ENCODE measurements at regions not wholly inside any gene's neighbourhood (a gene's known extent, or its start where the extent isn't known, plus 50 kb on each side); places are given as distances from the start of the nearest gene placed in this dataset.

GRCh38 chr21:28447462-28447861 lies 545.2 kb downstream of the LTN1 start:
- no peaks in the 10 kb centered on the region for H3K79me2 ChIP-seq (ENCODE audit: control insufficient read depth, insufficient read depth, low read length)
- no CpG with 5 or more reads among the region's 1 CpG for WGBS (ENCODE audit: insufficient coverage)
- no peak for ATAC-seq (ENCODE audit: low read depth)
- H3K4me2 ChIP-seq (replicated peaks; ENCODE audit: low read depth, low read length, poor library complexity, severe bottlenecking) = no peak overlapping the region
- no peak overlapping the region for H3K9ac ChIP-seq (ENCODE audit: low read length)
- intact Hi-C loops (cut with micrococcal nuclease) = no loop called here
- no peaks in the 10 kb centered on the region for H3K4me1 Mint-ChIP-seq
- no peak overlapping the region for H3K4me3 ChIP-seq (ENCODE audit: control extremely low read depth in 1 of 5, extremely low read depth in 1 of 5, insufficient read depth in 1 of 5, low read depth in 2 of 5, low read length in 4 of 5)
- no peaks in the 10 kb centered on the region for H4K20me1 ChIP-seq (ENCODE audit: control insufficient read depth, insufficient read depth, low read length, poor library complexity, severe bottlenecking)
- H3K27me3 Mint-ChIP-seq = no peaks in the 10 kb centered on the region
- TF ChIP-seq EZH2 (IDR thresholded peaks at IDR 0.05; ENCODE audit: borderline replicate concordance, insufficient read depth, low read depth, low read length, poor library complexity, severe bottlenecking) (no peak), CTCF (IDR thresholded peaks at IDR 0.05) (no peak)
- no peak for DNase-seq
- H3K9me3 Mint-ChIP-seq (ENCODE audit: insufficient read depth) = peaks cover 8% of the 10 kb centered on the region
- no peaks in the 10 kb centered on the region for H3K36me3 ChIP-seq (replicated peaks in 1 of 2; ENCODE audit: control extremely low read depth in 1 of 2, control insufficient read depth in 1 of 2, extremely low read depth in 1 of 2, insufficient read depth in 2 of 2, low read length in 1 of 2)
- no peaks in the 10 kb centered on the region for H3K4me1 ChIP-seq (ENCODE audit: control insufficient read depth in 2 of 2, insufficient read depth in 2 of 2, low read length in 2 of 2)
- no peak overlapping the region for H3K4me3 Mint-ChIP-seq
- no peaks in the 10 kb centered on the region for H3K27me3 ChIP-seq (replicated peaks in 1 of 4; ENCODE audit: control extremely low read depth in 1 of 4, control insufficient read depth in 3 of 4, insufficient read depth in 4 of 4, low read length in 3 of 4)
- ChIA-PET CTCF (no interaction called here), POLR2A (no interaction called here)
- H2AFZ ChIP-seq (ENCODE audit: insufficient read depth, low read depth, low read length, poor library complexity, severe bottlenecking) = no peak overlapping the region
- no peak overlapping the region for H3K27ac ChIP-seq (ENCODE audit: low read length in 2 of 2)
- H3K27ac Mint-ChIP-seq = no peak overlapping the region
- peaks cover 0 to 3% (median 0%) of the 10 kb centered on the region in 3 donors for H3K9me3 ChIP-seq (ENCODE audit: control extremely low read depth in 1 of 3, control insufficient read depth in 2 of 3, insufficient read depth in 1 of 3, low read length in 2 of 3)

GRCh38 chr21:28445141-28445830 lies 547.4 kb downstream of the LTN1 start:
- H3K79me2 ChIP-seq (ENCODE audit: control insufficient read depth, insufficient read depth, low read length) = no peaks in the 10 kb centered on the region
- no peak overlapping the region for H3K27ac Mint-ChIP-seq
- H3K4me2 ChIP-seq (replicated peaks; ENCODE audit: low read depth, low read length, poor library complexity, severe bottlenecking) = no peak overlapping the region
- no peak for ATAC-seq (ENCODE audit: low read depth)
- H3K36me3 ChIP-seq (replicated peaks in 1 of 2; ENCODE audit: control extremely low read depth in 1 of 2, control insufficient read depth in 1 of 2, extremely low read depth in 1 of 2, insufficient read depth in 2 of 2, low read length in 1 of 2) = no peaks in the 10 kb centered on the region
- H3K4me1 ChIP-seq (ENCODE audit: control insufficient read depth in 2 of 2, insufficient read depth in 2 of 2, low read length in 2 of 2) = no peaks in the 10 kb centered on the region
- H2AFZ ChIP-seq (ENCODE audit: insufficient read depth, low read depth, low read length, poor library complexity, severe bottlenecking) = no peak overlapping the region
- no peak for DNase-seq
- no peaks in the 10 kb centered on the region for H3K27me3 Mint-ChIP-seq
- H3K4me1 Mint-ChIP-seq = no peaks in the 10 kb centered on the region
- no CpG with 5 or more reads among the region's 3 CpGs for WGBS (ENCODE audit: insufficient coverage)
- ChIA-PET POLR2A (no interaction called here), CTCF (no interaction called here)
- no peaks in the 10 kb centered on the region for H3K27me3 ChIP-seq (replicated peaks in 1 of 4; ENCODE audit: control extremely low read depth in 1 of 4, control insufficient read depth in 3 of 4, insufficient read depth in 4 of 4, low read length in 3 of 4)
- H3K9me3 ChIP-seq (ENCODE audit: control extremely low read depth in 1 of 3, control insufficient read depth in 2 of 3, insufficient read depth in 1 of 3, low read length in 2 of 3) = peaks cover 0 to 3% (median 0%) of the 10 kb centered on the region in 3 donors
- H3K4me3 ChIP-seq (ENCODE audit: control extremely low read depth in 1 of 5, extremely low read depth in 1 of 5, insufficient read depth in 1 of 5, low read depth in 2 of 5, low read length in 4 of 5) = no peak overlapping the region
- TF ChIP-seq EZH2 (IDR thresholded peaks at IDR 0.05; ENCODE audit: borderline replicate concordance, insufficient read depth, low read depth, low read length, poor library complexity, severe bottlenecking) = no peak
- TF ChIP-seq CTCF (IDR thresholded peaks at IDR 0.05) = no peak
- no peak overlapping the region for H3K4me3 Mint-ChIP-seq
- intact Hi-C loops (cut with micrococcal nuclease) = no loop called here
- H3K9ac ChIP-seq (ENCODE audit: low read length) = no peak overlapping the region
- H3K27ac ChIP-seq (ENCODE audit: low read length in 2 of 2) = no peak overlapping the region
- H3K9me3 Mint-ChIP-seq (ENCODE audit: insufficient read depth) = peaks cover 8% of the 10 kb centered on the region
- no peaks in the 10 kb centered on the region for H4K20me1 ChIP-seq (ENCODE audit: control insufficient read depth, insufficient read depth, low read length, poor library complexity, severe bottlenecking)
